IPS-20b (cell line): ENCODE measurements at regions not wholly inside any gene's neighbourhood (a gene's known extent, or its start where the extent isn't known, plus 50 kb on each side); places are given as distances from the start of the nearest gene placed in this dataset.
"Not testable (repeated sequence)": the region's sequence is repeated elsewhere in the genome, so short reads cannot be mapped to it uniquely, and the experiment has no call there.

Source experiments
- H3K27ac ChIP-seq: one replicate; pipeline ENCODE4 v1.5.1; 2013; ENCODE audit warnings: low read length
- H3K27me3 ChIP-seq: 2 replicates; pipeline ENCODE4 v1.6.1; 2013; ENCODE audit warnings: mild to moderate bottlenecking, low read length, inconsistent platforms; ENCODE audit not compliant: insufficient read depth
- H3K36me3 ChIP-seq: 2 replicates; pipeline ENCODE4 v1.6.1; 2013; ENCODE audit warnings: low read depth, mild to moderate bottlenecking, inconsistent platforms, low read length, moderate library complexity; ENCODE audit not compliant: insufficient read depth
- H3K4me1 ChIP-seq: 2 replicates; pipeline ENCODE4 v1.6.1; 2013; ENCODE audit warnings: mild to moderate bottlenecking, control low read depth, inconsistent platforms, low read length, moderate library complexity; ENCODE audit not compliant: insufficient read depth
- H3K4me3 ChIP-seq: 2 replicates; pipeline ENCODE4 v1.5.1; 2013; ENCODE audit warnings: mild to moderate bottlenecking, low read length, inconsistent platforms
- H3K9ac ChIP-seq: 2 replicates; pipeline ENCODE4 v1.6.1; 2013; ENCODE audit warnings: low read depth, mild to moderate bottlenecking, inconsistent platforms, low read length, moderate library complexity
- H3K9me3 ChIP-seq: 2 replicates; pipeline ENCODE4 v1.6.1; 2013; ENCODE audit warnings: mild to moderate bottlenecking, low read depth, low read length, inconsistent platforms; ENCODE audit not compliant: insufficient read depth

- Histone ChIP-seq H3K9ac (no peak overlapping the region), H3K27me3 (no peaks in the 10 kb centered on the region), H3K9me3 (peaks cover 7% of the 10 kb centered on the region; the same call in 1 of the 2 replicates), H3K27ac (no peak overlapping the region), H3K4me3 (no peak overlapping the region), H3K4me1 (no peaks in the 10 kb centered on the region), H3K36me3 (no peaks in the 10 kb centered on the region)
These were observed 581.1 kb upstream of the CITED2 start for GRCh38 chr6:139955366-139956155.

- Histone ChIP-seq H3K9me3 (peaks cover 10% of the 10 kb centered on the region; the same call in 1 of the 2 replicates), H3K27me3 (no peaks in the 10 kb centered on the region), H3K4me1 (no peaks in the 10 kb centered on the region), H3K36me3 (no peaks in the 10 kb centered on the region), H3K9ac (no peak overlapping the region), H3K4me3 (no peak overlapping the region), H3K27ac (no peak overlapping the region)
These were observed 580.1 kb upstream of the CITED2 start for GRCh38 chr6:139954463-139955071.

GRCh38 chr6:139953780-139954179, 579.3 kb upstream of the CITED2 start:
- H3K4me1 ChIP-seq, H3K36me3 ChIP-seq, H3K4me3 ChIP-seq, H3K27me3 ChIP-seq, H3K9ac ChIP-seq, H3K27ac ChIP-seq: not testable (repeated sequence)
- H3K9me3 ChIP-seq: peaks cover 12% of the 10 kb centered on the region; the same call in 1 of the 2 replicates

- no peak overlapping the region for H3K27ac ChIP-seq
- H3K9ac ChIP-seq: no peak overlapping the region
- H3K27me3 ChIP-seq: no peaks in the 10 kb centered on the region
- H3K36me3 ChIP-seq: no peaks in the 10 kb centered on the region
- no peak overlapping the region for H3K4me3 ChIP-seq
- H3K4me1 ChIP-seq: no peaks in the 10 kb centered on the region
- H3K9me3 ChIP-seq: peaks cover 12% of the 10 kb centered on the region; the same call in 1 of the 2 replicates
These were observed 576.7 kb upstream of the CITED2 start for GRCh38 chr6:139951172-139951571.

GRCh38 chr6:139944976-139945375, 570.5 kb upstream of the CITED2 start:
- Histone ChIP-seq H3K27ac (no peak overlapping the region), H3K9me3 (peaks cover 5% of the 10 kb centered on the region; the same call in 1 of the 2 replicates)

GRCh38 chr6:139944131-139944530, 569.7 kb upstream of the CITED2 start:
- H3K9ac ChIP-seq: no peak overlapping the region; the same call in 1 of the 2 replicates
- no peak overlapping the region for H3K27ac ChIP-seq
- H3K4me3 ChIP-seq: no peak overlapping the region
- H3K9me3 ChIP-seq: no peaks in the 10 kb centered on the region
- H3K4me1 ChIP-seq: peaks cover 27% of the 10 kb centered on the region; the same call in 1 of the 2 replicates
- no peaks in the 10 kb centered on the region for H3K36me3 ChIP-seq
- H3K27me3 ChIP-seq: no peaks in the 10 kb centered on the region

More at GRCh38 chr6:139944976-139945375, 570.5 kb upstream of the CITED2 start:
- H3K9ac ChIP-seq: no peak overlapping the region
- H3K4me1 ChIP-seq: peaks cover 22% of the 10 kb centered on the region; the same call in 1 of the 2 replicates
- H3K4me3 ChIP-seq: no peak overlapping the region
- no peaks in the 10 kb centered on the region for H3K27me3 ChIP-seq
- H3K36me3 ChIP-seq: no peaks in the 10 kb centered on the region

GRCh38 chr6:139943391-139943790, 568.9 kb upstream of the CITED2 start:
- H3K27ac ChIP-seq: no peak overlapping the region
- no peaks in the 10 kb centered on the region for H3K27me3 ChIP-seq
- H3K36me3 ChIP-seq: no peaks in the 10 kb centered on the region
- H3K4me1 ChIP-seq: peaks cover 27% of the 10 kb centered on the region; the same call in 1 of the 2 replicates
- no peak overlapping the region for H3K4me3 ChIP-seq
- H3K9ac ChIP-seq: no peak overlapping the region
- H3K9me3 ChIP-seq: no peaks in the 10 kb centered on the region

GRCh38 chr6:139942331-139942730, 567.9 kb upstream of the CITED2 start:
- no peaks in the 10 kb centered on the region for H3K36me3 ChIP-seq
- peaks cover 27% of the 10 kb centered on the region; the same call in 1 of the 2 replicates for H3K4me1 ChIP-seq
- no peaks in the 10 kb centered on the region for H3K27me3 ChIP-seq
- H3K4me3 ChIP-seq: no peak overlapping the region
- no peak overlapping the region for H3K27ac ChIP-seq
- H3K9me3 ChIP-seq: no peaks in the 10 kb centered on the region
- H3K9ac ChIP-seq: no peak overlapping the region

GRCh38 chr6:139941826-139942225, 567.4 kb upstream of the CITED2 start:
- peaks cover 27% of the 10 kb centered on the region; the same call in 1 of the 2 replicates for H3K4me1 ChIP-seq

GRCh38 chr6:139940741-139941729, 566.6 kb upstream of the CITED2 start:
- Histone ChIP-seq H3K27me3 (no peaks in the 10 kb centered on the region), H3K27ac (no peak overlapping the region), H3K36me3 (no peaks in the 10 kb centered on the region), H3K4me1 (peaks cover 27% of the 10 kb centered on the region; the same call in 1 of the 2 replicates), H3K9ac (no peak overlapping the region), H3K9me3 (no peaks in the 10 kb centered on the region), H3K4me3 (no peak overlapping the region)

More at GRCh38 chr6:139941826-139942225, 567.4 kb upstream of the CITED2 start:
- Histone ChIP-seq H3K9me3 (no peaks in the 10 kb centered on the region), H3K9ac (no peak overlapping the region), H3K27ac (no peak overlapping the region), H3K36me3 (no peaks in the 10 kb centered on the region), H3K4me3 (no peak overlapping the region), H3K27me3 (no peaks in the 10 kb centered on the region)
